ENCODE measurements at regions not wholly inside any gene's neighbourhood (a gene's known extent, or its start where the extent isn't known, plus 50 kb on each side); places are given as distances from the start of the nearest gene placed in this dataset.
A peak's percentile ranks its signal among the peaks of the same experiment; 100 is the strongest.
"Not testable (repeated sequence)": the region's sequence is repeated elsewhere in the genome, so short reads cannot be mapped to it uniquely, and the experiment has no call there.

- DNase-seq (ENCODE audit: low read depth): no peak
These were observed 76.8 kb downstream of the ZFP36L2 start for GRCh38 chr2:43149482-43150107.

GRCh38 chr2:43146083-43146482 lies 80.3 kb downstream of the ZFP36L2 start:
- DNase-seq (ENCODE audit: low read depth): no peak

GRCh38 chr2:43144263-43144662 lies 82.1 kb downstream of the ZFP36L2 start:
- peak; percentile 54 for DNase-seq (ENCODE audit: low read depth)

DNA sequence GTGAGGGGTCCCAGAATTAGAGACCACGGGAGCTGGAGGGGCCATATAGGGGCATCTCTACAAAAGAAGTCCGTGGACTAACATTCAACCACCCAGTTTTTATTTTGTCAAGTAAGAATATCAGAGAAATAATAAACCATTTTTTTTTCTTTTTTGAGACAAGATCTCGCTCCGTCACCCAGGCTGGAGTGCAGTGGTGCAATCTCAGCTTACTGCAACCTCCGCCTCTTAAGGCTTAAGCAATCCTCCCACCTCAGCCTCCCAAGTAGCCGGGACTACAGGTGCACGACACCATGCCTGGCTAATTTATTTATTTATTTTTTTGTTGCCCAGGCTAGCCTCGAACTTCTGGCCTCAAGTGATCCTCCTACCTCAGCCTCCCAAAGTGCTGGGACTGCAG lies 82.7 kb downstream of the ZFP36L2 start:
- DNase-seq (ENCODE audit: low read depth): no peak

DNA sequence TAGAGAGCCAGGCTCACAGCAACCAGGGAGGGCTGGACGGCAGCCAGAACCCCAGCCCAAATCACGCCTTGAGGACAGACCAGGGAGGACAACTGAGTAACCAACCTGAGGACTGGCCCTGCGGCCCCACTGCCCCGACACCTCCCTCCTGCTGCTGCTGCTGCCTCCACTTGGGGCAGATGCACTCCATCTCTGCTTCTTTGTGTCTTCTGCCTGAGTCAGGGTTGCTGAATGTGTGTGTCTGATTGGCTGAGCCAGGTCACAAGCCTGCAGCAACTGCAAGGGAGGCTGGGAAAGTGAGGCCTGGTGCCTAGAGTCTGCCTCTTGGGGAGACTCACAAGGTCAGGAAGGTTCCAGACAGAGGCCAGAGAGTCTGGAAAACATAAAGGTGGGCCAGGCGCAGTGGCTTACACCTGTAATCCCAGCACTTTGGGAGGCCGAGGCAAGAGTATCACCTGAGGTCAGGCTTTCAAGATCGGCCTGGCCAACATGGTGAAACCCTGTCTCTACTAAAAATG lies 83.4 kb downstream of the ZFP36L2 start:
- peak; percentile 32 for DNase-seq (ENCODE audit: low read depth)

GRCh38 chr2:43141636-43142151 lies 84.7 kb downstream of the ZFP36L2 start:
- not testable (repeated sequence) for DNase-seq (ENCODE audit: low read depth)

DNA sequence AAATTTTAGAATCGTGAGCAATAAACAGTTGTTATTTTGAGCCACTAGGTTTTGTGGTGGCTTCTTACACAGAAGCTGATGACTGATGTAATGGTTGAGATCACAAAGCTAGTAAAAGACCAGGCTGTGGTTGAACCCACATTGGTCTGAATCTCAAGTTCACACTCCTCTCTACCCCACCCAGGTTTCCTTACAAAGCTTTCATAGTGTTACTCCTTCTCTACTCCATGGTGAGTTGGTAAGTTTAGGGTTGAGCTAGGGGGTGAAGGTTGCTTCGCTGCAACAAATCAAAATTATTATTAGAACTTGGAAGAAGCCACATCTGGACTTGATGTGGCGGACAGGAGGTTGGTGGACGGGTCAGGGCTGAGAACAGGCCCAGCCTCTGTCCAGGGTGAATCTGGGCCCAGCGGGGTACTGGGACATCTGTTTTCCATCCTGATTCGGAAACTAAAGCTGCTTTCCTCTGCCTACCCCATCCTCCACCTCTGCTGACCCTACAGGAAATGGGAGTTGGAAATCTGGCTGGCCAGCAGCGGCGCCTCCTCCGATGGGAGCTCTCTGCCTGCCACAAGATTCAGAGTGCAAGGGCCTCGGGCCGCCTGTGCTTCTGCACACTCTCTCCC lies 86.3 kb downstream of the ZFP36L2 start:
- no peak for DNase-seq (ENCODE audit: low read depth)

DNA sequence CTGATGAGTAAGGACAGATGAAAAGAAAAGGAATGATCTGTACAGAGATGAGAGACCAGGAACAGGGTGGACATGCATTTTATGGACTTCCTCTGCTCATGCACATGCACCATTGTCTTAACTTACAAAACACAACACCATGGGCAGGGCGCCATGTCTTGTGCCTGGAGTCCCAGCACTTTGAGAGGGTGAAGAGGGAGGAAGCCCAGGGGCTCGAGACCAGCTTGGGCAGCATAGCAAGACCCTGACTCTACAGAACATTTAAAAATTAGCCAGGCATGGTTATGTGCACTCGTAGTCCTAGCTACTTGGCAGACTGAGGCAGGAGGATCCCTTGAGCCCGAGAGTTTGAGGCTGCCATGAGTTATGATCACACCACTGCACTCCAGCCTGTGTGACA lies 86.9 kb downstream of the ZFP36L2 start:
- DNase-seq (ENCODE audit: low read depth): no peak

DNA sequence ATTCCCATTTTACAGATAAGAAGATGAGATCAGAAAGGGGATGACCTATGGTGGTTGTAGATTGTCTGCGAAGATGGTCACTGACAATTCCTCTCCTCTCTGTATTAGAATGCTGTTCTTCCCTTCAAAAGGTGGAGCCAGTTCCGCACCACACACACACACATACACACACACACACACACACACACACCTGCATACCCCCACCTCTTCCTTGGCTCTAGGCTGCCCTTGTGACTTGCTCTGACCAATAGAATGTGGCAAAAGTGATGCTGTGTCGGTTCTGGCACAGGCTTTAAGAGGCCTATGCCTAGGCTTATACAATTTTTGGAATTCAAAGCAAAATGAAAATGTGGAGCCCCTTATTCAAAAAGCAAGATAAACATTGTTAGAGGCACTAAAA lies 88.0 kb downstream of the ZFP36L2 start:
- DNase-seq (ENCODE audit: low read depth): no peak

DNA sequence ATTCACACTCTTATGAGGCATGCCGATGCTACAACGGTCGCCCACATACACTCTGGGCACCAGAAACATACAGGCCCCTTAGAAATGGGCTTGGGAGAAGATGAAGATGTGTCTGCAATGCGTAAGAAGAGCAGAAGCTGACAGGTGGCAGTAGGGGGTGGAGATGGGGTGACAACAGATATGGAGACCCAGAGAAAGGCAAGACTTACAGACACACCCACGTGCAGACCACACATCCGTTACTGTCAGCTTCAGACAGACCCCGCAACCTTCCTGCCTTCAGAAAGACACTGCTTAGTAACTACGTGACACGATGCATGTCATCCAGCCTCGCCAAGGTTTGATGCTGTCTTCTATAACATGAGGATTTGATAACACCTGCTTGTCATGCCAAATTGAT lies 89.5 kb downstream of the ZFP36L2 start:
- no peak for DNase-seq (ENCODE audit: low read depth)

DNA sequence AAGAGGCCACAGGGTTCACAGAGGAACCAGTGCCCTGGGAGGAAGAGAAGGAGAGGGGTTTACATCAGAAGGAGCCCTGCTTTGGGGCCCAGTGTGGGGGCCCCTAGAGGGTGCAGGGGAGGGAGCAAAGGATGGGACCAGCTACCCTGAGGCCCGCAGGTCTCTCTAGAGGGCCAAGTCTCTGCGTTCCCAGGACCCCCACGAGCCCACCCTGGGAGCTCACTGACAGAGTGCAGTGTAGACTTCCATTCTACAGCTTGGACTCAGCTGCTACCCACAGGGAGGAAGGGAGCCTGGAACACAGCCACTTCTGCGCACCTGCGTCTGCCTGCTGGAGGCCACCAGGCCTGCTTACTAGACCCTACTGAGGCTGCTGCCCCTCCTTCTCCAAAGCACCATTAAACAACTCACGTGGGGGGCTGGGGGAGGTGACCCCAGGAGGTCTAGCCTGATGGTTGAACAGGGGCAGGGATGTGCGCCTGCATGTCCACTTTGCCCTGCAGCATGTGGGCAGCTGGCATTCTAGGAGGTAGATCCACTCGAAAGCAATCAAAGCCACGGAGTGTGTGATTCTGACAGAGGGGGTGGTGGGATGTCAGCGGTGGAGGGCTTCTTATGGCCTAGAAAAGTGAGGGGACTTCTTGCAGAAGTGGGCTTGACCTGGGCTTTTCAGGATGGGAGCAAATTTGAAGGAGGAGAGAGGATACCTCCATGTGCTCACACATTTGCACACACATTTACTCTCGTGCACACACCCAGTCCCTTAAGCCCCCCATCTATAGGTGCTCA lies 90.2 kb downstream of the ZFP36L2 start:
- no peak for DNase-seq (ENCODE audit: low read depth)

DNA sequence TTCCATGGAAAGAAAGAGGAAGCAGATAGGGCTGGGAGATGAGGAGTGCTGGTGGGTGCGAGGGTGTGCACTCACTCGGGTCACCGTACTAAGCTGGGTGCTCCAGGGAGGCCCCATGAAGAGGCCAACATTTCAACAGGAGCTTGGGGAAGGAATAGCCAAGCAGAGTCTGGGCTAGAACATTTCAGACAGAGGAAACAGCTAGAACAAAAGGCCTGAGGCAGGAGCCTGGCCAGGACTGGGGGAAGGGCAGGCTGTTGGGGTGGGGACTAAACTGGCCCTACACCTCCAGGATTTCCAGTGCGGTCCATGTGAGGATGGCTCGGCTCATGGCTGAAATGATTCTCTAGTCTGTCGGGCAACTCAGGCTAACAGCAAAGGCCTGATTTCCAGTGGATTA lies 90.8 kb downstream of the ZFP36L2 start:
- no peak for DNase-seq (ENCODE audit: low read depth)

- no peak for DNase-seq (ENCODE audit: low read depth)
These were observed 91.9 kb downstream of the ZFP36L2 start for GRCh38 chr2:43134571-43134889.

- DNase-seq (ENCODE audit: low read depth): no peak
These were observed 92.5 kb downstream of the ZFP36L2 start for GRCh38 chr2:43133708-43134570.

DNA sequence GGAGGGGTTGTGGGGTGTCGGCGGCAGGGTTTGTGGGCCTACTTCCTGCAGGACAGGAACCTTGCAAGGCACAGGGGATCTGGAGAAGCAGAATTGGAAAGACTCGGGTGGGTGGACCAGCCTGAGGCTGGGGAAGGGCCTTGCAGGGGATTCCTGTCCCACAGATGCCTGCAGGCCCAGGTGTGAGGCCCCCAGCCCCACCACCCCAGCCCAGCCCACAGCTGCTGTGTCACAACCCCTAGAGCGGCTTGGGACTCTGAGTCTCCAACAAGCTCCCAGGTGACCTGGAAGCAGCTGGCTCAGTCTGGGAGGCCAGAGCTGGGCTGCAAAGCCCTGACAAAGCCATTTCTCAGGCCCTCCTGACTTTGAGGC lies 93.1 kb downstream of the ZFP36L2 start:
- no peak for DNase-seq (ENCODE audit: low read depth)

- DNase-seq (ENCODE audit: low read depth): no peak
These were observed 93.6 kb downstream of the ZFP36L2 start for GRCh38 chr2:43132683-43133301.

- no peak for DNase-seq (ENCODE audit: low read depth)
These were observed 94.3 kb downstream of the ZFP36L2 start for GRCh38 chr2:43131890-43132682.

GRCh38 chr2:43131051-43131889 lies 95.1 kb downstream of the ZFP36L2 start:
- DNase-seq (ENCODE audit: low read depth): peak; percentile 94

DNA sequence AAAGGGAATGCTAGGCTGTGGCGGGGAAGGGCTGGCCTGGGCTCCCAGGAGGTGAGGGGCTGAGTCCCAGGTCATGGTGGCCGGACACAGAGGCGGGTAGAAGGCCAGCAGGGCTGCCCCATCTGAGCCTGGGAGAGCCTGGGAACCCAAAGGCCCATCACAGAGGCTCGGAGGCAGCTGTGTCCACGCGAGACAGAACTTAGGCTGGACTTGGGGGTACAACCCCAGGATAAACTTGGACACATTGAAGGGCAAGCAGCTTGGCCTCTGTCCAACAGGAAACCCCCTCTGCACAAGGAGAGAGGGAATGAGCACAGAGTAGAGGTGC lies 95.9 kb downstream of the ZFP36L2 start:
- DNase-seq (ENCODE audit: low read depth): no peak
